ENCODE measurements at regions not wholly inside any gene's neighbourhood (a gene's known extent, or its start where the extent isn't known, plus 50 kb on each side); places are given as distances from the start of the nearest gene placed in this dataset.

- DNase-seq (ENCODE audit: low spot score) (no peak), ATAC-seq (ENCODE audit: low FRiP score) (no peak)
- TF ChIP-seq, protein P1, sequence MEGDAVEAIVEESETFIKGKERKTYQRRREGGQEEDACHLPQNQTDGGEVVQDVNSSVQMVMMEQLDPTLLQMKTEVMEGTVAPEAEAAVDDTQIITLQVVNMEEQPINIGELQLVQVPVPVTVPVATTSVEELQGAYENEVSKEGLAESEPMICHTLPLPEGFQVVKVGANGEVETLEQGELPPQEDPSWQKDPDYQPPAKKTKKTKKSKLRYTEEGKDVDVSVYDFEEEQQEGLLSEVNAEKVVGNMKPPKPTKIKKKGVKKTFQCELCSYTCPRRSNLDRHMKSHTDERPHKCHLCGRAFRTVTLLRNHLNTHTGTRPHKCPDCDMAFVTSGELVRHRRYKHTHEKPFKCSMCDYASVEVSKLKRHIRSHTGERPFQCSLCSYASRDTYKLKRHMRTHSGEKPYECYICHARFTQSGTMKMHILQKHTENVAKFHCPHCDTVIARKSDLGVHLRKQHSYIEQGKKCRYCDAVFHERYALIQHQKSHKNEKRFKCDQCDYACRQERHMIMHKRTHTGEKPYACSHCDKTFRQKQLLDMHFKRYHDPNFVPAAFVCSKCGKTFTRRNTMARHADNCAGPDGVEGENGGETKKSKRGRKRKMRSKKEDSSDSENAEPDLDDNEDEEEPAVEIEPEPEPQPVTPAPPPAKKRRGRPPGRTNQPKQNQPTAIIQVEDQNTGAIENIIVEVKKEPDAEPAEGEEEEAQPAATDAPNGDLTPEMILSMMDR (IDR thresholded peaks at IDR 0.05), result no peak
Observed at GRCh38 chr18:24631243-24632025, 171.0 kb downstream of the HRH4 start.

- TF ChIP-seq, protein P1 (IDR thresholded peaks at IDR 0.05), result no peak
- DNase-seq (ENCODE audit: low spot score) (no peak), ATAC-seq (ENCODE audit: low FRiP score) (no peak)
Observed at GRCh38 chr18:24632158-24632988, 171.9 kb downstream of the HRH4 start.

DNA sequence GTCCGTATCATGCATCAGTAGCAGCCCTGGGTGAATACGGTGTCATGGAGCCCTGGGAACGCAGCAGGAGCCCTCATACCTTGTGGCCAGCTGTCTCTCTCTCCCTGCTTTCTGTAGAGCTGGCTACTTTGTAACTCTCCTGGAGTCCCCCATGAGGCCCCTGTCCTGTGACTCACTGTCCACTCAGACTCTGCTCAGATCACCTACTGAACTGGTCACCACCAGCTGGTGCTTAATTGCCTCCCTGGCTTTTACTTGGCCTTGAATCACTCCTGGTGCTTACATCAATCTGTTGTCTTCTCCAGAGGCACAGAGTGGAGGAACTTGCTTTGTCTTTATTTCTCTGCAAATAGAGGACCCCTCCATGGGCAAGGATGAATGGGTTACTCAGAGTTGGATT, 172.7 kb downstream of the HRH4 start:
- TF ChIP-seq, protein P1 (IDR thresholded peaks at IDR 0.05), result no peak
- ATAC-seq (ENCODE audit: low FRiP score), result no peak
- no peak for DNase-seq (ENCODE audit: low spot score)

DNA sequence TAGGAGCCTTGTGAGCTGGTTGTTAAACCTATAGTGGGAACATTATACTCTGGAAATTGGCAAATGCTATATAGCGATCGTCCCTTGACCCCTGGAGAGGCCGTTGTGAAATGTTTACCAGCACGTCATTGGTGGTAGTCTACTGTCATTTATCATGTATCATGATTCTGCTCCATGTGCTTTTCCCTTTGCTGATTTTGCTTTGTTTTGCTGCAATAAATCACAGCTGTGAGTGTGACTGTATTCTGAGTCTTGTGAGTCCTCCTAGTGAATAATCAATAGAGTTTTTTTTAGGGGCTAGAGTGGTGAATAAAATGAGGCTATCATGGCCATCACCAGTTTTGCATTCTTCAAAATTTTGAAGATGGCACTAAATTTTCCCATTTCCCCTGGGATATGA, 189.1 kb downstream of the HRH4 start:
- ATAC-seq (ENCODE audit: low FRiP score) (no peak), DNase-seq (ENCODE audit: low spot score) (no peak)
- TF ChIP-seq, protein P1 (IDR thresholded peaks at IDR 0.05), result no peak

GRCh38 chr18:24651434-24651833, 191.0 kb downstream of the HRH4 start:
- TF ChIP-seq, protein P1 (IDR thresholded peaks at IDR 0.05), result no peak
- ATAC-seq (ENCODE audit: low FRiP score) (no peak), DNase-seq (ENCODE audit: low spot score) (no peak)

DNA sequence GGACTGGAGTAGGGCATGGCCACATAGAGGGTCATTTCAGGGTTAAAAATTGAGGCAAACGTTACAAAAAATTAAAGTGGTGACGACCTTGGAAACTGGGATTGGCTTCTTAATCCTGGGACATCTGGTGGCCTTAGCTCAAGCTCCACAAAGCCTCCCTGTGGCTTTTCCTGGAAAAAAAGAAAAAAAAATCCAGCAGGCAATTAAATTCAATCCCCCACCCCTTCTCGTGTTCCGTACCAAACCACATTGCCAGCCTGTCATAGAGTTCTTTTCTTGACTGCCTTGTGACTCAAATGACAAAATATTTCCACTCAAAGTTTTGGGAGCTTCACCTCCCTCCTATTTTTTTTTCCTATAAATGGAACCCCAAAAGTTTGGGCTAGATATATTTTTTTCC, 195.6 kb downstream of the HRH4 start:
- TF ChIP-seq, protein P1 (IDR thresholded peaks at IDR 0.05), result no peak
- ATAC-seq (ENCODE audit: low FRiP score) (no peak), DNase-seq (ENCODE audit: low spot score) (no peak)
